GM19193 (cell line): ENCODE measurements at regions not wholly inside any gene's neighbourhood (a gene's known extent, or its start where the extent isn't known, plus 50 kb on each side); places are given as distances from the start of the nearest gene placed in this dataset.
A peak's percentile ranks its signal among the peaks of the same experiment; 100 is the strongest.

Source experiments
- POLR2A ChIP-seq: IDR thresholded peaks from 4 replicates; pipeline ENCODE4 v1.6.1; 2011; ENCODE audit not compliant: insufficient read depth, insufficient read length; ENCODE audit errors: extremely low read depth

DNA sequence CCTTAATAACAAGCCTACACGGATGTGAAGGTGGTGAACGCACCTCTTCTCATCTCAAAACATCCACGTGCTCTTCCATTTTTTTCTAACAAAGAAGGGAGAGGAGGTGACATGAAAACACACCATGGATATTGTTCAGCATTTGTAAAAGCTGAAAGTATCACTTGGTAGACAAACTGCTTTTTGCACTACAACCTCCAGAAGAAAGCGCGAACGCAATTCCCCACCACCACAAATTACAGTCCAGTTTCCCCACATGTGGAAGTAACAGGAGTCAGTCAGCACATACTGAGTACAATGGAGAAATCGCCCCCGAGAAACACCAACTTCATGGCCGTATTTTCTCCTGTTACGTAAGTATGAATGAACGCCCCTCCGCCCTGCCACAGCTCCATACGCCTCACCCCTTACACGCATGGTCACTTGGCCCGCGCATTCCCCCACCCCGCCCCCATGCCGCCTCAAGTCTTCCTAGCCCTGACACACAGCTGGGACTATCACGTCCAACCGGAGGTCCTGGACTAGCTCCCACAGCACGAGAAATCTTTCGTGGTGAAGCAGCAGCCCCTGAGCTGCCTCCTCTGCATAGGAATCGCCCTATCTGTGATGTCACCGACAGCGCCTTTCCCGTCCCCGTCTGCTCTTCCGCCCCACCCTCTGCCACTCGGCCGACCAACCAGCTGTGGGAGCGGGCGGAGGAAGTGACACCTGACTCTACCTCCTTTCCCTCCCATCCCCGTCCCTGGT, 62.4 kb upstream of the NBPF15 start:
- peak; percentile 59 for TF ChIP-seq POLR2A
